GM10266 (cell line): ENCODE measurements at regions not wholly inside any gene's neighbourhood (a gene's known extent, or its start where the extent isn't known, plus 50 kb on each side); places are given as distances from the start of the nearest gene placed in this dataset.

ENCODE experiments used
- DNase-seq: peaks from one replicate; pipeline ENCODE4 v3.0.0; 2012; ENCODE audit errors: extremely low spot score
- CTCF ChIP-seq: IDR thresholded peaks from 2 replicates; pipeline ENCODE4 v1.5.1; 2012; ENCODE audit warnings: mild to moderate bottlenecking, low read depth; ENCODE audit not compliant: control insufficient read depth, insufficient read depth; ENCODE audit errors: missing control alignments

GRCh38 chr4:81629366-81629765 is 157.7 kb upstream of the RASGEF1B start:
- TF ChIP-seq CTCF, result no peak
- no peak for DNase-seq

GRCh38 chr4:81628489-81628888 is 156.8 kb upstream of the RASGEF1B start:
- TF ChIP-seq CTCF, result no peak
- DNase-seq, result no peak

GRCh38 chr4:81627590-81627989 is 155.9 kb upstream of the RASGEF1B start:
- TF ChIP-seq CTCF, result no peak

GRCh38 chr4:81626851-81627250 is 155.1 kb upstream of the RASGEF1B start:
- DNase-seq, result no peak
- no peak for TF ChIP-seq CTCF

More at GRCh38 chr4:81627590-81627989, 155.9 kb upstream of the RASGEF1B start:
- DNase-seq, result no peak

GRCh38 chr4:81625422-81626417 is 154.0 kb upstream of the RASGEF1B start:
- DNase-seq, result no peak
- TF ChIP-seq CTCF, result no peak

GRCh38 chr4:81623434-81623833 is 151.7 kb upstream of the RASGEF1B start:
- DNase-seq, result no peak
- TF ChIP-seq CTCF, result no peak
